ENCODE measurements at regions not wholly inside any gene's neighbourhood (a gene's known extent, or its start where the extent isn't known, plus 50 kb on each side); places are given as distances from the start of the nearest gene placed in this dataset.

DNA sequence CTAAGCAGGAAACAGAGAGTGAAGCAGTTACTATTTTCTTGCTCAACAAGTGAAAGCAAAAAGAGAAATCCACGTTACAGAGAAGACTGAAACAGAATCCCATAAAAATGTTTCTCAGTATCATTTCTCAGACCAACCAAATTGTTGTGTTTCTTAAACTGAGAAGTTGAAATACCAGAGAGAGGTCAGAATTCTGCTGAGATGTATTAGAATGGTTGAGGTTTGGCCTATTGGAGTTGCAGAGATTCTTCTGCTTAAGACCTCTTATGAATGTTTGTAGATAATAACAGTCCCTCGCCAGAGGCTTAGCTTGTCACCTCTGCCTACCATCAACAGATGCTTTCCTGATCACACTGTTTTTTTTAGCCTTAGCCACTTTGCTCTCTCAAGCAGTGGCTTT, 481.4 kb downstream of the TRIML1 start:
- Histone ChIP-seq H3K4me1 (ENCODE audit: control insufficient read depth in 2 of 3, insufficient read depth in 2 of 3, low read depth in 1 of 3, low read length in 3 of 3) (peaks cover 0 to 4% (median 0%) of the 10 kb centered on the region in 3 donors), H3K27me3 (ENCODE audit: control insufficient read depth, insufficient read depth, low read length) (no peaks in the 10 kb centered on the region), H3K9ac (ENCODE audit: low read length in 3 of 3) (no peak overlapping the region), H3K36me3 (ENCODE audit: control insufficient read depth in 2 of 3, insufficient read depth in 3 of 3, low read length in 3 of 3) (no peaks in the 10 kb centered on the region), H3K27ac (ENCODE audit: low read depth in 2 of 2, low read length in 2 of 2) (no peak overlapping the region), H3K9me3 (ENCODE audit: control insufficient read depth in 2 of 3, insufficient read depth in 1 of 3, low read length in 3 of 3) (no peaks in the 10 kb centered on the region), H3K4me3 (ENCODE audit: low read length in 3 of 3) (no peak overlapping the region)
- TF ChIP-seq, protein P1, sequence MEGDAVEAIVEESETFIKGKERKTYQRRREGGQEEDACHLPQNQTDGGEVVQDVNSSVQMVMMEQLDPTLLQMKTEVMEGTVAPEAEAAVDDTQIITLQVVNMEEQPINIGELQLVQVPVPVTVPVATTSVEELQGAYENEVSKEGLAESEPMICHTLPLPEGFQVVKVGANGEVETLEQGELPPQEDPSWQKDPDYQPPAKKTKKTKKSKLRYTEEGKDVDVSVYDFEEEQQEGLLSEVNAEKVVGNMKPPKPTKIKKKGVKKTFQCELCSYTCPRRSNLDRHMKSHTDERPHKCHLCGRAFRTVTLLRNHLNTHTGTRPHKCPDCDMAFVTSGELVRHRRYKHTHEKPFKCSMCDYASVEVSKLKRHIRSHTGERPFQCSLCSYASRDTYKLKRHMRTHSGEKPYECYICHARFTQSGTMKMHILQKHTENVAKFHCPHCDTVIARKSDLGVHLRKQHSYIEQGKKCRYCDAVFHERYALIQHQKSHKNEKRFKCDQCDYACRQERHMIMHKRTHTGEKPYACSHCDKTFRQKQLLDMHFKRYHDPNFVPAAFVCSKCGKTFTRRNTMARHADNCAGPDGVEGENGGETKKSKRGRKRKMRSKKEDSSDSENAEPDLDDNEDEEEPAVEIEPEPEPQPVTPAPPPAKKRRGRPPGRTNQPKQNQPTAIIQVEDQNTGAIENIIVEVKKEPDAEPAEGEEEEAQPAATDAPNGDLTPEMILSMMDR (IDR thresholded peaks at IDR 0.05; ENCODE audit: borderline replicate concordance, extremely low read depth, insufficient read depth) = no peak
- DNase-seq (no peak), FAIRE-seq (no peak)
- intact Hi-C loops (cut with DNase I) = no loop called here

GRCh38 chr4:188623314-188623854, 484.1 kb downstream of the TRIML1 start:
- FAIRE-seq = no peak
- no peak overlapping the region for H3K9ac ChIP-seq (ENCODE audit: low read length in 3 of 3)

GRCh38 chr4:188624370-188624769, 485.1 kb downstream of the TRIML1 start:
- peaks cover 0 to 4% (median 0%) of the 10 kb centered on the region in 3 donors for H3K4me1 ChIP-seq (ENCODE audit: control insufficient read depth in 2 of 3, insufficient read depth in 2 of 3, low read depth in 1 of 3, low read length in 3 of 3)
- no peaks in the 10 kb centered on the region for H3K36me3 ChIP-seq (ENCODE audit: control insufficient read depth in 2 of 3, insufficient read depth in 3 of 3, low read length in 3 of 3)
- H3K27me3 ChIP-seq (ENCODE audit: control insufficient read depth, insufficient read depth, low read length) = no peaks in the 10 kb centered on the region
- TF ChIP-seq, protein P1 (IDR thresholded peaks at IDR 0.05; ENCODE audit: borderline replicate concordance, extremely low read depth, insufficient read depth) = no peak
- FAIRE-seq (no peak), DNase-seq (no peak)
- H3K4me3 ChIP-seq (ENCODE audit: low read length in 3 of 3) = no peak overlapping the region
- no peaks in the 10 kb centered on the region for H3K9me3 ChIP-seq (ENCODE audit: control insufficient read depth in 2 of 3, insufficient read depth in 1 of 3, low read length in 3 of 3)
- H3K27ac ChIP-seq (ENCODE audit: low read depth in 2 of 2, low read length in 2 of 2) = no peak overlapping the region
- H3K9ac ChIP-seq (ENCODE audit: low read length in 3 of 3) = no peak overlapping the region
- intact Hi-C loops (cut with DNase I) = no loop called here

More at GRCh38 chr4:188623314-188623854, 484.1 kb downstream of the TRIML1 start:
- H3K9me3 ChIP-seq (ENCODE audit: control insufficient read depth in 2 of 3, insufficient read depth in 1 of 3, low read length in 3 of 3) = no peaks in the 10 kb centered on the region
- H3K4me1 ChIP-seq (ENCODE audit: control insufficient read depth in 2 of 3, insufficient read depth in 2 of 3, low read depth in 1 of 3, low read length in 3 of 3) = peaks cover 0 to 4% (median 0%) of the 10 kb centered on the region in 3 donors
- H3K4me3 ChIP-seq (ENCODE audit: low read length in 3 of 3) = no peak overlapping the region
- H3K36me3 ChIP-seq (ENCODE audit: control insufficient read depth in 2 of 3, insufficient read depth in 3 of 3, low read length in 3 of 3) = no peaks in the 10 kb centered on the region
- H3K27ac ChIP-seq (ENCODE audit: low read depth in 2 of 2, low read length in 2 of 2) = no peak overlapping the region
- TF ChIP-seq, protein P1 (IDR thresholded peaks at IDR 0.05; ENCODE audit: borderline replicate concordance, extremely low read depth, insufficient read depth) = no peak
- H3K27me3 ChIP-seq (ENCODE audit: control insufficient read depth, insufficient read depth, low read length) = no peaks in the 10 kb centered on the region
- DNase-seq = no peak
- intact Hi-C loops (cut with DNase I) = no loop called here

DNA sequence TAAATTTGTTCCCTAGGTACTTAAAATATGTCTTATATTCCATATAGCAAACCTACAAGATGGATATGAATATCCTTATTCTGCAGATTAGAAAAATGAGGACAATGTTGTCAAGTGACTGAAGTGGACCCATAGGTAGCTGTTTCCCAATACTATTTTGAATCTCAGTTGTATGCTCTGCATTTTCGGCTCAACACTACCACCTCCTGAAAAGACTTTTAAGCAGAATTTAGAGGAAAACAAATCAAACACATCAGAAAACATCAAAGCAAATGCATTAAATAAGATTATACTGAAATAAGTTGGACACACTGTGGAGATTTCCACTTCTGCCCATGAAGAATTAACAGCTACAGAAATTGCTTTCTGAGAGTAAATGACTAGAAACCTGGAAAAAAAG, 488.7 kb downstream of the TRIML1 start:
- Histone ChIP-seq H3K9me3 (ENCODE audit: control insufficient read depth in 2 of 3, insufficient read depth in 1 of 3, low read length in 3 of 3) (peaks cover 0 to 4% (median 0%) of the 10 kb centered on the region in 3 donors), H3K27ac (ENCODE audit: low read depth in 2 of 2, low read length in 2 of 2) (no peak overlapping the region), H3K36me3 (ENCODE audit: control insufficient read depth in 2 of 3, insufficient read depth in 3 of 3, low read length in 3 of 3) (no peaks in the 10 kb centered on the region), H3K4me3 (ENCODE audit: low read length in 3 of 3) (no peak overlapping the region), H3K27me3 (ENCODE audit: control insufficient read depth, insufficient read depth, low read length) (no peaks in the 10 kb centered on the region), H3K4me1 (ENCODE audit: control insufficient read depth in 2 of 3, insufficient read depth in 2 of 3, low read depth in 1 of 3, low read length in 3 of 3) (no peaks in the 10 kb centered on the region), H3K9ac (ENCODE audit: low read length in 3 of 3) (no peak overlapping the region)
- DNase-seq (no peak), FAIRE-seq (no peak)
- intact Hi-C loops (cut with DNase I) = no loop called here
- TF ChIP-seq, protein P1 (IDR thresholded peaks at IDR 0.05; ENCODE audit: borderline replicate concordance, extremely low read depth, insufficient read depth) = no peak
